ENCODE measurements at regions not wholly inside any gene's neighbourhood (a gene's known extent, or its start where the extent isn't known, plus 50 kb on each side); places are given as distances from the start of the nearest gene placed in this dataset.
A peak's percentile ranks its signal among the peaks of the same experiment; 100 is the strongest.

DNA sequence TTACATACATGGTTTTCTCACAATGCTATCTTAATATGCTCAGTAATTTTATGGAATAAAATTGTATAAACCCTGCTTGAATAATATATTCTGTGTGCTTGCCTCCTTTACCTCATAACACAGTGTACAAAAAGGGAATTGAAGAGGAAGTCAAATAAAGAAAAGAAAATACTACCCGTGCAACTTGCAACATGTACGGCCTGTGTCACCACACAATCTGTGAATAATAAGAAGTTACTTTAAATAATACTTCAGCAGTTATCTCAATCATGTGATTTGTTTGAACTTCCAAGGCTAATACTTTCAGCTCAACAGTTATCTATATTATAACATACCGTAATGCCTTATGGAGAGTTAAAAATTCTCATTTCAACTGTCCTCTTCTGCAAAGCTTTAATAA is 58.1 kb upstream of the SATB1 start:
- H3K4me2 ChIP-seq (ENCODE audit: control insufficient read depth, extremely low read depth, insufficient read depth, low read depth, low read length) = no peak overlapping the region
- H3K9ac ChIP-seq (ENCODE audit: control insufficient read depth, extremely low read depth, insufficient read depth, low read length) = no peak overlapping the region
- H3K4me3 ChIP-seq (ENCODE audit: control insufficient read depth in 2 of 3, extremely low read depth in 1 of 3, insufficient read depth in 2 of 3, low read depth in 1 of 3, low read length in 3 of 3) = no peak overlapping the region
- no peaks in the 10 kb centered on the region for H4K20me1 ChIP-seq (ENCODE audit: control insufficient read depth, extremely low read depth, insufficient read depth, low read length)
- H3K79me2 ChIP-seq (ENCODE audit: control insufficient read depth, insufficient read depth, low read length) = no peaks in the 10 kb centered on the region
- FAIRE-seq (no peak), DNase-seq (ENCODE audit: low read depth, low spot score) (no peak)
- peak overlapping the region; percentile 6 for H2AFZ ChIP-seq (ENCODE audit: control insufficient read depth, low read length)
- no peaks in the 10 kb centered on the region for H3K9me3 ChIP-seq (ENCODE audit: control insufficient read depth, low read depth, low read length)
- no peaks in the 10 kb centered on the region for H3K9me1 ChIP-seq (ENCODE audit: control insufficient read depth, extremely low read depth, insufficient read depth, low read length)
- H3K27me3 ChIP-seq (ENCODE audit: control insufficient read depth, extremely low read depth, insufficient read depth, low read length) = no peaks in the 10 kb centered on the region
- no peaks in the 10 kb centered on the region for H3K36me3 ChIP-seq (ENCODE audit: control insufficient read depth in 2 of 2, extremely low read depth in 1 of 2, insufficient read depth in 2 of 2, low read length in 2 of 2)
- H3K4me1 ChIP-seq (ENCODE audit: control insufficient read depth, extremely low read depth, insufficient read depth, low read length) = no peaks in the 10 kb centered on the region
- TF ChIP-seq EZH2 (IDR thresholded peaks at IDR 0.05; ENCODE audit: low read length) = no peak
- TF ChIP-seq, protein P1, sequence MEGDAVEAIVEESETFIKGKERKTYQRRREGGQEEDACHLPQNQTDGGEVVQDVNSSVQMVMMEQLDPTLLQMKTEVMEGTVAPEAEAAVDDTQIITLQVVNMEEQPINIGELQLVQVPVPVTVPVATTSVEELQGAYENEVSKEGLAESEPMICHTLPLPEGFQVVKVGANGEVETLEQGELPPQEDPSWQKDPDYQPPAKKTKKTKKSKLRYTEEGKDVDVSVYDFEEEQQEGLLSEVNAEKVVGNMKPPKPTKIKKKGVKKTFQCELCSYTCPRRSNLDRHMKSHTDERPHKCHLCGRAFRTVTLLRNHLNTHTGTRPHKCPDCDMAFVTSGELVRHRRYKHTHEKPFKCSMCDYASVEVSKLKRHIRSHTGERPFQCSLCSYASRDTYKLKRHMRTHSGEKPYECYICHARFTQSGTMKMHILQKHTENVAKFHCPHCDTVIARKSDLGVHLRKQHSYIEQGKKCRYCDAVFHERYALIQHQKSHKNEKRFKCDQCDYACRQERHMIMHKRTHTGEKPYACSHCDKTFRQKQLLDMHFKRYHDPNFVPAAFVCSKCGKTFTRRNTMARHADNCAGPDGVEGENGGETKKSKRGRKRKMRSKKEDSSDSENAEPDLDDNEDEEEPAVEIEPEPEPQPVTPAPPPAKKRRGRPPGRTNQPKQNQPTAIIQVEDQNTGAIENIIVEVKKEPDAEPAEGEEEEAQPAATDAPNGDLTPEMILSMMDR (optimal IDR thresholded peaks at IDR 0.05 in 1 of 3, IDR thresholded peaks at IDR 0.05 in 1 of 3, conservative IDR thresholded peaks at IDR 0.05 in 1 of 3; ENCODE audit: extremely low read depth in 1 of 3, insufficient read depth in 2 of 3, low read length in 3 of 3) = no peak
- H3K27ac ChIP-seq (ENCODE audit: control insufficient read depth, insufficient read depth, low read length) = no peak overlapping the region
- dilution Hi-C loops (cut with MboI; ENCODE audit: extremely low pct_ligation_motif_present, low sequenced_read_pairs) = no loop called here

DNA sequence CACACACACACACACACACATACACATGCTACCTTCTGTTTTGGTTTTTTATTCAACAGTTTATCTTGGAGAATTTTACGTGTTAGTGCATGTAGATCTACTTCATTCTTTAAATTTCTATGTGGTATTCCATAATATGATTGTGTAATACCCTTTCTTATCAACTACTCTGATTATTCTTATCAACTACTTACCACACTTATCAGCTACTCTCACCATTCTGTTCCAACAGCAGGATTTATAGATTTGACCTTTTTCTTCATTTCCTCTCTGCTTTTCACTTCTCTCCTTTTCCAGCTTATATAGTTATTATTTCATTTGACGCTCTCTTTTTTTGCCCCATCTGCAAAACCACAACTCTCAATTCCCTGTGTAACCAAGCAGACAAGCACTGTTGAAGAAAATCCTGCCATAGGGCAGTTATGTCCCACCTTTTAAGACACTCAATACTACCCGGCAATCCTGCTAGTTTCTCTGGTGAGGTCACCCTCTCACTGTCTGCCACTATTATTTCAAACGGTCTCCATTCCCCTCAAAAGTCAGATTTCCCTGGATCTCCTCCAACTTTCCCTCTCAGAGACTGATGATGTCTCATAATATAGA is 56.9 kb upstream of the SATB1 start:
- Histone ChIP-seq H3K4me1 (ENCODE audit: control insufficient read depth, extremely low read depth, insufficient read depth, low read length) (no peaks in the 10 kb centered on the region), H3K4me3 (ENCODE audit: control insufficient read depth in 2 of 3, extremely low read depth in 1 of 3, insufficient read depth in 2 of 3, low read depth in 1 of 3, low read length in 3 of 3) (no peak overlapping the region), H3K36me3 (ENCODE audit: control insufficient read depth in 2 of 2, extremely low read depth in 1 of 2, insufficient read depth in 2 of 2, low read length in 2 of 2) (no peaks in the 10 kb centered on the region), H3K79me2 (ENCODE audit: control insufficient read depth, insufficient read depth, low read length) (no peaks in the 10 kb centered on the region), H3K9me1 (ENCODE audit: control insufficient read depth, extremely low read depth, insufficient read depth, low read length) (no peaks in the 10 kb centered on the region), H3K4me2 (ENCODE audit: control insufficient read depth, extremely low read depth, insufficient read depth, low read depth, low read length) (peak overlapping the region; percentile 22), H3K9me3 (ENCODE audit: control insufficient read depth, low read depth, low read length) (no peaks in the 10 kb centered on the region), H3K9ac (ENCODE audit: control insufficient read depth, extremely low read depth, insufficient read depth, low read length) (no peak overlapping the region), H3K27ac (ENCODE audit: control insufficient read depth, insufficient read depth, low read length) (no peak overlapping the region), H4K20me1 (ENCODE audit: control insufficient read depth, extremely low read depth, insufficient read depth, low read length) (no peaks in the 10 kb centered on the region), H3K27me3 (ENCODE audit: control insufficient read depth, extremely low read depth, insufficient read depth, low read length) (no peaks in the 10 kb centered on the region), H2AFZ (ENCODE audit: control insufficient read depth, low read length) (no peak overlapping the region)
- DNase-seq (ENCODE audit: low read depth, low spot score) (no peak), FAIRE-seq (no peak)
- TF ChIP-seq, protein P1 (optimal IDR thresholded peaks at IDR 0.05 in 1 of 3, IDR thresholded peaks at IDR 0.05 in 1 of 3, conservative IDR thresholded peaks at IDR 0.05 in 1 of 3; ENCODE audit: extremely low read depth in 1 of 3, insufficient read depth in 2 of 3, low read length in 3 of 3) = no peak
- no peak for TF ChIP-seq EZH2 (IDR thresholded peaks at IDR 0.05; ENCODE audit: low read length)
- dilution Hi-C loops (cut with MboI; ENCODE audit: extremely low pct_ligation_motif_present, low sequenced_read_pairs) = no loop called here

Measured in keratinocyte (primary cell).